ENCODE measurements at regions not wholly inside any gene's neighbourhood (a gene's known extent, or its start where the extent isn't known, plus 50 kb on each side); places are given as distances from the start of the nearest gene placed in this dataset.
"Not testable (repeated sequence)": the region's sequence is repeated elsewhere in the genome, so short reads cannot be mapped to it uniquely, and the experiment has no call there.

DNA sequence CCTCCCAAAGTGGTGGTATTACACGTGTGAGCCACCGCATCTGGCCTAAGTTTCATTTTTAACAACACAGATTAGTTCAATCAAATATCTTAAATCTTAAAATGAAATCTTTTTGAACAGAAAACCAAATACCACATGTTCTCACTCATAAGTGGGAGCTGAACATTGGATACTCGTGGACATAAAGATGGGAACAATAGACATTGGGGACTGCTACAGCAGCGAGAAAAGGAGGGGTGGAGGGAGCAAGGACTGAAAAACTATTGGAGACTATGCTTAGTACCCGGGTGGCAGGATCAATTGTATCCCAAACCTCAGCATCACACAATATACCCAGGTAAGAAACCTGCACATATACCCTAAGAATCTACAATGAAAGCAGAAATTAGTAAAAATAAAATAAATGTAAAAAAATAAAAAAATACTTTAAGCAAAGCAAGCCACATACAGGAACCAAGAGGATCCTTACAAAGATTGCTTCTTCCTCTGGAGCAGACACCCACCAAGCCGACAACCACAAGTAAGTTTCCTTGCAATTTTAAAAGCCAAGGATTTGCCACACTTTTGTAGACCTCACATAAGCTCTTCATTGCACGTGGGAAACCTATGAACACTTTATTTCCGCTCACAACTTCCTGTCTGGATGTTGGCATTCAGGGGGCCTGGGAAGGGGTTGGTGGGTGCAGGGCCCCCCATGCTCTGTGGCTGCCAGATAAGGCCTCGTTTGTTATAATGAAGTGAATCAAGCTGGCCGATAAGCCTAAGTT lies 147.9 kb downstream of the MYCN start:
- peaks cover 6% of the 10 kb centered on the region for H3K4me1 Mint-ChIP-seq (ENCODE audit: unreplicated experiment)
- no peaks in the 10 kb centered on the region for H3K36me3 Mint-ChIP-seq (ENCODE audit: low read depth, unreplicated experiment)
- TF ChIP-seq, protein P1, sequence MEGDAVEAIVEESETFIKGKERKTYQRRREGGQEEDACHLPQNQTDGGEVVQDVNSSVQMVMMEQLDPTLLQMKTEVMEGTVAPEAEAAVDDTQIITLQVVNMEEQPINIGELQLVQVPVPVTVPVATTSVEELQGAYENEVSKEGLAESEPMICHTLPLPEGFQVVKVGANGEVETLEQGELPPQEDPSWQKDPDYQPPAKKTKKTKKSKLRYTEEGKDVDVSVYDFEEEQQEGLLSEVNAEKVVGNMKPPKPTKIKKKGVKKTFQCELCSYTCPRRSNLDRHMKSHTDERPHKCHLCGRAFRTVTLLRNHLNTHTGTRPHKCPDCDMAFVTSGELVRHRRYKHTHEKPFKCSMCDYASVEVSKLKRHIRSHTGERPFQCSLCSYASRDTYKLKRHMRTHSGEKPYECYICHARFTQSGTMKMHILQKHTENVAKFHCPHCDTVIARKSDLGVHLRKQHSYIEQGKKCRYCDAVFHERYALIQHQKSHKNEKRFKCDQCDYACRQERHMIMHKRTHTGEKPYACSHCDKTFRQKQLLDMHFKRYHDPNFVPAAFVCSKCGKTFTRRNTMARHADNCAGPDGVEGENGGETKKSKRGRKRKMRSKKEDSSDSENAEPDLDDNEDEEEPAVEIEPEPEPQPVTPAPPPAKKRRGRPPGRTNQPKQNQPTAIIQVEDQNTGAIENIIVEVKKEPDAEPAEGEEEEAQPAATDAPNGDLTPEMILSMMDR (IDR thresholded peaks at IDR 0.05; ENCODE audit: unreplicated experiment): no peak
- no peaks in the 10 kb centered on the region for H3K9me3 Mint-ChIP-seq (ENCODE audit: unreplicated experiment)
- H3K27ac Mint-ChIP-seq (ENCODE audit: unreplicated experiment): no peak overlapping the region
- H3K4me3 Mint-ChIP-seq (ENCODE audit: unreplicated experiment): no peak overlapping the region
- no peak for DNase-seq (ENCODE audit: low spot score)
- peaks cover 3% of the 10 kb centered on the region for H3K27me3 Mint-ChIP-seq (ENCODE audit: unreplicated experiment)

- not testable (repeated sequence) for H3K27ac Mint-ChIP-seq (ENCODE audit: unreplicated experiment); H3K4me3 Mint-ChIP-seq (ENCODE audit: unreplicated experiment); DNase-seq (ENCODE audit: low spot score)
Observed at GRCh38 chr2:16086136-16086535, 145.8 kb downstream of the MYCN start.

GRCh38 chr2:16085073-16085472 lies 144.7 kb downstream of the MYCN start:
- Mint-ChIP-seq H3K4me3 (ENCODE audit: unreplicated experiment) (no peak overlapping the region), H3K27ac (ENCODE audit: unreplicated experiment) (no peak overlapping the region), H3K36me3 (ENCODE audit: low read depth, unreplicated experiment) (no peaks in the 10 kb centered on the region), H3K4me1 (ENCODE audit: unreplicated experiment) (peaks cover 6% of the 10 kb centered on the region), H3K27me3 (ENCODE audit: unreplicated experiment) (peaks cover 2% of the 10 kb centered on the region), H3K9me3 (ENCODE audit: unreplicated experiment) (no peaks in the 10 kb centered on the region)
- TF ChIP-seq, protein P1 (IDR thresholded peaks at IDR 0.05; ENCODE audit: unreplicated experiment): no peak
- no peak for DNase-seq (ENCODE audit: low spot score)

More at GRCh38 chr2:16086136-16086535, 145.8 kb downstream of the MYCN start:
- not testable (repeated sequence) for H3K27me3 Mint-ChIP-seq (ENCODE audit: unreplicated experiment); H3K36me3 Mint-ChIP-seq (ENCODE audit: low read depth, unreplicated experiment); H3K9me3 Mint-ChIP-seq (ENCODE audit: unreplicated experiment); H3K4me1 Mint-ChIP-seq (ENCODE audit: unreplicated experiment)

GRCh38 chr2:16084274-16084673 lies 143.9 kb downstream of the MYCN start:
- peaks cover 6% of the 10 kb centered on the region for H3K4me1 Mint-ChIP-seq (ENCODE audit: unreplicated experiment)
- TF ChIP-seq, protein P1 (IDR thresholded peaks at IDR 0.05; ENCODE audit: unreplicated experiment): no peak
- no peak for DNase-seq (ENCODE audit: low spot score)
- no peak overlapping the region for H3K27ac Mint-ChIP-seq (ENCODE audit: unreplicated experiment)
- H3K36me3 Mint-ChIP-seq (ENCODE audit: low read depth, unreplicated experiment): no peaks in the 10 kb centered on the region
- H3K27me3 Mint-ChIP-seq (ENCODE audit: unreplicated experiment): peaks cover 2% of the 10 kb centered on the region
- no peaks in the 10 kb centered on the region for H3K9me3 Mint-ChIP-seq (ENCODE audit: unreplicated experiment)
- H3K4me3 Mint-ChIP-seq (ENCODE audit: unreplicated experiment): no peak overlapping the region

- Mint-ChIP-seq H3K27ac (ENCODE audit: unreplicated experiment) (no peak overlapping the region), H3K36me3 (ENCODE audit: low read depth, unreplicated experiment) (no peaks in the 10 kb centered on the region), H3K27me3 (ENCODE audit: unreplicated experiment) (peaks cover 2% of the 10 kb centered on the region), H3K4me1 (ENCODE audit: unreplicated experiment) (peaks cover 6% of the 10 kb centered on the region), H3K9me3 (ENCODE audit: unreplicated experiment) (no peaks in the 10 kb centered on the region), H3K4me3 (ENCODE audit: unreplicated experiment) (no peak overlapping the region)
- DNase-seq (ENCODE audit: low spot score): no peak
- TF ChIP-seq, protein P1 (IDR thresholded peaks at IDR 0.05; ENCODE audit: unreplicated experiment): no peak
Observed at GRCh38 chr2:16082276-16082675, 141.9 kb downstream of the MYCN start.

All from endothelial cell (in vitro differentiated cells).